Epithelial cell of esophagus (primary cell): ENCODE measurements at regions not wholly inside any gene's neighbourhood (a gene's known extent, or its start where the extent isn't known, plus 50 kb on each side); places are given as distances from the start of the nearest gene placed in this dataset.
"Not testable (repeated sequence)": the region's sequence is repeated elsewhere in the genome, so short reads cannot be mapped to it uniquely, and the experiment has no call there.

Experiments
- DNase-seq: peaks from one replicate; pipeline ENCODE4 v3.0.0; 2010; ENCODE audit warnings: low read depth
- H3K4me3 ChIP-seq: 2 replicates; pipeline ENCODE4 v1.5.1; 2011; ENCODE audit warnings: mild to moderate bottlenecking, low read length, control low read depth
- TF ChIP-seq, protein P1 (sequence below): IDR thresholded peaks from 2 replicates; pipeline ENCODE4 v1.5.1; 2011; ENCODE audit warnings: low read depth, mild to moderate bottlenecking, low read length, control low read depth, inconsistent platforms; ENCODE audit not compliant: insufficient read depth; ENCODE audit errors: missing control alignments

DNA sequence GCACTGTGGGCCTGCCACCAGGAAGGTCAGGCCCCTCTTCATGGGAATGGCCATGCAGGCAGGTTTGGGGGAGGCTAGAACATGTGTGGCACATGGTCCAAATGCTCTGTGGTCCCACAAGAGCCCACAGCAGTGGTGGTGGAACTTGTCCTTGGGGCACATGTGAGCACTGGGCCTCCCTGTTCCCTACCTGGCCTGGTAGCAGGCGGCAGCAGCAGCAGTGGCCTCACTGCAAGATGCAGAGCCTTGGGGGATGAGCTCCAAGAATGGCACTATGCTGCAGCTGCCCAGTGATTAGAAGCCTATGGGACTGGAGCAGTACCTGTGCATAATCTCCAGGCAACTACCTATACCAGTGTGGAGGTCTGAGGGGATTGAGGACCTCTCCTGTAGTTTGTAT lies 197.0 kb upstream of the DCAF8L1 start:
- TF ChIP-seq, protein P1, sequence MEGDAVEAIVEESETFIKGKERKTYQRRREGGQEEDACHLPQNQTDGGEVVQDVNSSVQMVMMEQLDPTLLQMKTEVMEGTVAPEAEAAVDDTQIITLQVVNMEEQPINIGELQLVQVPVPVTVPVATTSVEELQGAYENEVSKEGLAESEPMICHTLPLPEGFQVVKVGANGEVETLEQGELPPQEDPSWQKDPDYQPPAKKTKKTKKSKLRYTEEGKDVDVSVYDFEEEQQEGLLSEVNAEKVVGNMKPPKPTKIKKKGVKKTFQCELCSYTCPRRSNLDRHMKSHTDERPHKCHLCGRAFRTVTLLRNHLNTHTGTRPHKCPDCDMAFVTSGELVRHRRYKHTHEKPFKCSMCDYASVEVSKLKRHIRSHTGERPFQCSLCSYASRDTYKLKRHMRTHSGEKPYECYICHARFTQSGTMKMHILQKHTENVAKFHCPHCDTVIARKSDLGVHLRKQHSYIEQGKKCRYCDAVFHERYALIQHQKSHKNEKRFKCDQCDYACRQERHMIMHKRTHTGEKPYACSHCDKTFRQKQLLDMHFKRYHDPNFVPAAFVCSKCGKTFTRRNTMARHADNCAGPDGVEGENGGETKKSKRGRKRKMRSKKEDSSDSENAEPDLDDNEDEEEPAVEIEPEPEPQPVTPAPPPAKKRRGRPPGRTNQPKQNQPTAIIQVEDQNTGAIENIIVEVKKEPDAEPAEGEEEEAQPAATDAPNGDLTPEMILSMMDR = no peak
- no peak overlapping the region for H3K4me3 ChIP-seq
- DNase-seq = no peak

DNA sequence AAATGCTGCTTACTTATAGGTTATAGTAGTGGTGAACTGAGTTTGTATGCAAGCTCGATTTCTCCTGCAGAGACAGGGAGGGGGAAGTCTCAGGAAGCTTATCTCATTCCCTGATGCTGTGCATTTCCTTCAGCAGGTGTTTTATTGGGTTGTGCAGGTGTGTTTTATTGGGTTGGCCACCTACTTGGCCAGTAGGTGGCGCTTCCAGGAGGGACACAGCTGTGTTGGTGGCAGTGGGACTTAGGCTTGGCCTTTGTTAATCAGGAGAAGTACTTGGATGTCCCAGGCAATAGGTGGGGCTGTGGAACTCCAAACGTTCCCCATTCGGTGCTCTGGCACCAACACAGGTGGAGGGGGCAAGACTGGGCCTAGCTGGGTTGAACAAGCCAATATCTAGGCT lies 196.0 kb upstream of the DCAF8L1 start:
- peak; percentile 43 for DNase-seq
- TF ChIP-seq, protein P1 = peak; percentile 60
- H3K4me3 ChIP-seq = no peak overlapping the region

DNA sequence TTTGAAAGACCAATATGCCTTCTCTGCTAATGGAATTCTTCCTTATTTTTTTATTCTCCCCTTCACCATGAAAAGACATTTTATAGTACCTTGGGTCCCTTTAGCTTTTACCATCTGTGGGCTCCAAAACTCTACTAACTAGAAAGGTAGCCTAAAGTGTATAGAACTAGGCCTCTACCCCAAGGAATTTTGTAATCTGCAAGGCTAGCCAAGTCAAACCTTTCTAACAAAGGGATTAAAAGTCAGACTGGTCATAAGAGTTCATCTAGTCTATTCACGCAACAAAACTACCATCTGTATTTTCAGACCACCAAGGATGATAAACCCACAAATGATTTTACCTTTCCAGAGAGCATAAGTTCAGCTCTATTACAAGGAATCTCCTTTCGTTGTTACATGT lies 189.5 kb upstream of the DCAF8L1 start:
- DNase-seq = no peak
- no peak overlapping the region for H3K4me3 ChIP-seq
- TF ChIP-seq, protein P1 = no peak

DNA sequence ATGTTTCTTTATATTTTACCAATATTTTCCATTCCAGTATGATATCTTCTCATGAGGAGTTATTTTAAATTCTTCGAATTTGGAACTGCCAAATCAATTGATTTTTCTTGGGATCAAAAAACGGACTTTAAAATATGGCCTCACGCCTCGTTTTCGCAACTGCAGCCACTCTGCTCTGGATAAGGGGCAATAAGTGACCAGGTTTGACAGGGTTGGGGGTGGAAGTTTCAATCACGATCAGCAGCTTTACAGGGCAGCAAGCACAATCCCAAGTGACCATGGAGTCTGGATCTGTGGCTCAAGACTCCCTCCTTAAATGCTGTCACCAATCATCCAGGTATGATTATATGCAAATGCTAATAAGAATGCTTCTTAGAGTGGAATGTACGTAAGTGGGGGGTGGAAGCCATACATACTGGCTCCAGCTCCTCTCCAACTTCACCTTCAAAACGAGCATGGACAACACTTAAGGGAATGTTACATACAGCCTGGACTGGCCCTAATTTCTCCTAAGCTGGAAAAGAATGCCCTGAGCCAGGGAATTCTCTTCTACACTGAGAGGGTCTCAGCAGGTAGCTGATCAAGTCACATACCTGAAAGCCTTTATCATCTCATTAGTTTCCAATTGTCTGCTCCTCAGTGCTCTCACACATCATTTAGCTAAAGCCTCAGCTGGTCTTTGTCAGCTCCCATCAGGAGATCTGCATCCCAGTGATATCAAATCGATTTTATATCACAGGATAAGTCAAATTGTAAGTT lies 176.9 kb upstream of the DCAF8L1 start:
- no peak overlapping the region for H3K4me3 ChIP-seq
- TF ChIP-seq, protein P1 = no peak
- DNase-seq = no peak

DNA sequence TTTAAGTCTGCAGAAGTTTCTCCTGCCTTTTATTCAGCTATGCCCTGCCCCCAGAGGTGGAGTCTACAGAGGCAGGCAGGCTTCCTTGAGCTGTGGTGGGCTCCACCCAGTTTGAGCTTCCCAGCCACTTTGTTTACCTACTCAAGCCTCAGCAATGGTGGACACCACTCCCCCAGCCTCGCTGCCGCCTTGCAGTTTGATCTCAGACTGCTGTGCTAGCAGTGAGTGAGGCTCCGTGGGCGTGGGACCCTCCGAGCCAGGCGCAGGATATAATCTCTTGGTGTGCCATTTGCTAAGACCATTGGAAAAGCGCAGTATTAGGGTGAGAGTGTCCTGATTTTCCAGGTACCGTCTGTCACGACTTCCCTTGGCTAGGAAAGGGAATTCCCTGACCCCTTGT lies 171.0 kb upstream of the DCAF8L1 start:
- not testable (repeated sequence) for H3K4me3 ChIP-seq

DNA sequence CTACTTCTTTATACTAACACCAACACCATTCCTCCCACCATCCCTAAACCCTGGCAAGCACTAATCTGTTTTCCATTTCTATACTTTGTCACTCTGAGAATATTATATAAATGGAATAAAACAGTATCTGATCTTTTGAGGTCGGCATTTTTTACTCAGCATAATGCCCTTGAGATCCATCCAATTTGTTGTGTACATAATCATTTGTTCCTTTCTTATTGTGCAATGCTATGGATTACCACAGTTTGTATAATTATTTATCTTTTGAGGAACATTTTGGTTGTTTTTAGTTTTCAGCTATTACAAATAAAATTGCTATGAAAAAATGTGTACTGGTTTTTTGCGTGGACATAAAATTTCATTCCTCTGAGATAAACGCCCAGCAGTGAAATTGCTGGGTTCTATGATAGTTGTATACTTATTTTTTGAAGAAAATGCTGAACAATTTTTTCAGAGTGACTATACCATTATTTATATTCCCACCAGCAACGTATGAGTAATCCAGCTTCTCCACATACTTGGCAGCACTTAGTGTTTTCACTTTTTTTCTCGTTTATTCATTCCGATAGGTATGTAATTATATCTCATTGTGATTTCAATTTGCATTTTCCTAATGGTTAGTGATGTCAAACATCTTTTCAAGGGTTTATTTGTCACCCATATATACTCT lies 154.3 kb upstream of the DCAF8L1 start:
- TF ChIP-seq, protein P1 = no peak
- peak; percentile 13 for DNase-seq
- H3K4me3 ChIP-seq = no peak overlapping the region

More for the DNA sequence above, 171.0 kb upstream of the DCAF8L1 start:
- DNase-seq = not testable (repeated sequence)

DNA sequence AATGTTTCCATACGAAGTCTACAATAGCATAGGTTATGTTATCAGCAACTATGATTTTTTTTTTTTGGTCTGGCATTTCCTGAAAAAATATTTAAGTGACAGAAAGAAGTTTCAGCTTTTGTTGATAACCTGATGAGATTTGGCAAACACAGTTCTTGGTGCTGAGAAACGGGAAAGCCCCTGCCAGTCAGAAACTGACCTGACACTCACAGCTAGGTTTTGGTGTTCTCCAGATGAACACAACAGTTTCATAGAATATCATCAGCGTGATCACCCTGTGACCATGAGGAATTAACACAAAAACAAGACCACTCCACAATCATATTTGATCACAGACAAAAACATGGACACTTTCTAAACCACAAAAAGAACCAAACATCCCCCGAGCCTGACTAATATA lies 152.5 kb upstream of the DCAF8L1 start:
- no peak overlapping the region for H3K4me3 ChIP-seq
- DNase-seq = no peak
- TF ChIP-seq, protein P1 = no peak
